Neural progenitor cell (in vitro differentiated cells): ENCODE measurements at regions not wholly inside any gene's neighbourhood (a gene's known extent, or its start where the extent isn't known, plus 50 kb on each side); places are given as distances from the start of the nearest gene placed in this dataset.
A peak's percentile ranks its signal among the peaks of the same experiment; 100 is the strongest.

Experiments used
- DNase-seq: peaks from one replicate; pipeline ENCODE4 v3.0.0-alpha.2; 2016; ENCODE audit warnings: low spot score
- H2AFZ ChIP-seq: fragments of 200-600 bp; sonication (generic); replicated peaks from 2 replicates; pipeline ENCODE4 v1.6.1; 2016; ENCODE audit warnings: antibody characterized with exemption
- H3F3A ChIP-seq: fragments of 200-600 bp; sonication (generic); 2 replicates; pipeline ENCODE4 v1.6.1; 2016; ENCODE audit warnings: antibody characterized with exemption, low read depth
- H3K27ac ChIP-seq: fragments of 200-600 bp; sonication (generic); 2 replicates; pipeline ENCODE4 v1.5.1; 2016; ENCODE audit warnings: mild to moderate bottlenecking
- H3K27me3 ChIP-seq: fragments of 200-600 bp; sonication (generic); 2 replicates; pipeline ENCODE4 v1.6.1; 2016; ENCODE audit warnings: mild to moderate bottlenecking, moderate library complexity
- H3K36me3 ChIP-seq: fragments of 200-600 bp; sonication (generic); 2 replicates; pipeline ENCODE4 v1.5.1; 2016
- H3K4me1 ChIP-seq: fragments of 200-600 bp; sonication (generic); 2 replicates; pipeline ENCODE4 v1.6.1; 2016; ENCODE audit warnings: mixed run types
- H3K4me2 ChIP-seq: fragments of 200-600 bp; sonication (generic); 2 replicates; pipeline ENCODE4 v1.6.1; 2016
- H3K4me3 ChIP-seq: fragments of 200-600 bp; sonication (generic); 2 replicates; pipeline ENCODE4 v1.5.1; 2016
- H3K79me2 ChIP-seq: fragments of 200-600 bp; sonication (generic); 2 replicates; pipeline ENCODE4 v1.6.1; 2016; ENCODE audit warnings: low read depth
- H3K9ac ChIP-seq: fragments of 200-600 bp; sonication (generic); 2 replicates; pipeline ENCODE4 v1.6.1; 2016
- H3K9me3 ChIP-seq: fragments of 200-600 bp; sonication (generic); 2 replicates; pipeline ENCODE4 v1.5.1; 2016; ENCODE audit warnings: low read depth
- H4K20me1 ChIP-seq: fragments of 200-600 bp; sonication (generic); 2 replicates; pipeline ENCODE4 v1.6.1; 2016; ENCODE audit warnings: low read depth
- H3K27ac Mint-ChIP-seq: 3 replicates; pipeline ENCODE4 v1.8.0; 2021; ENCODE audit warnings: mixed read lengths
- H3K27me3 Mint-ChIP-seq: 2 replicates; pipeline ENCODE4 v1.8.0; 2022; ENCODE audit warnings: low read depth, mild to moderate bottlenecking, inconsistent platforms, moderate library complexity, mixed read lengths; ENCODE audit not compliant: insufficient read depth
- H3K36me3 Mint-ChIP-seq: 3 replicates; pipeline ENCODE4 v1.8.0; 2021; ENCODE audit warnings: mixed read lengths
- H3K4me1 Mint-ChIP-seq: 3 replicates; pipeline ENCODE4 v1.8.0; 2021; ENCODE audit warnings: mixed read lengths
- H3K4me3 Mint-ChIP-seq: 3 replicates; pipeline ENCODE4 v1.8.0; 2021; ENCODE audit warnings: mild to moderate bottlenecking, moderate library complexity, mixed read lengths
- H3K9me3 Mint-ChIP-seq: 3 replicates; pipeline ENCODE4 v1.8.0; 2020; ENCODE audit warnings: mixed read lengths
- EZH2 ChIP-seq: fragments of 200-600 bp; sonication (generic); IDR thresholded peaks from 2 replicates; pipeline ENCODE4 v1.6.1; 2017; ENCODE audit warnings: antibody characterized with exemption, mild to moderate bottlenecking, moderate library complexity
- EZH2phosphoT487 ChIP-seq: fragments of 200-600 bp; sonication (generic); IDR thresholded peaks from 2 replicates; pipeline ENCODE4 v1.6.1; 2017; ENCODE audit warnings: antibody characterized with exemption
- TF ChIP-seq, protein P1 (sequence below): fragments of 200-600 bp; sonication (generic); IDR thresholded peaks from 2 replicates; pipeline ENCODE4 v1.5.1; 2017; ENCODE audit warnings: antibody characterized with exemption, mild to moderate bottlenecking

DNA sequence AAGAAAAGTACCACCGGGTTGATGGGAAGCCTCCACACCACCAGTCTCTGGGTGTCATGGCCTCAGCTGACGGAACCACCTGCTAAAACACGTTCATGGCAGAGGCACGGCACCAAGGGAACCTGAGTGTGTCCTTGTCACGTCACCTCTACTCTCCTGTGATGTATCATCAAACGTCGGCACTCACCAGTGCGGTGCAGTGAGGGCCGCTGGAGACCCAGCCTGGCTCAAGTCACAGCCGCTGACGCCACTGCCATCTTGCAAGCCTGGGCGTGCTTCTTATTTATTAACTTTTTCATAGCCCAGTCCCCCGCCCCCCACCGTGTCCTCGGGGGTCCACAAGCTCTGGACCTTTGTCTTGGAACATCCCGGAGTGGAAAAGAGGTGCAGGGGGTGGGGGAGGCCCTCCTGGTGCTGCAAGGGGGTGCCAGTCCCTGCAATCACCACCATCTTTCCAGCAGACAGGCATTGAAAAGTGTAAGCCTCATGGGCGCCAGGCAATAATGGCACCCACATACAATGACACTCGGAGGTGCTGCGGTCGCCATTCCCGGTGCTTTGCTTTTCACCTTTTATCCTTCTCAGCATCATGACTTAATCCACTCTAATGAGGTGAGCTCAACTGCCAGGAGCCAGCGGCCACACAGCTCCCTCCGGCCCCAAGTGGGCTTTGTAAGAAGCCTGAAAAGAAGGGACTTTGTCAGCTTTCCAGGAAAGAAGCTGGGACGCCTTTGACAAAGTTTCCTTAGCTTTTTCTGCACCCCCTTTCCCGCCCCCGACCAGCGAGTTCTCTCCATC is 202.3 kb upstream of the IRX1 start:
- H3K27me3 ChIP-seq = peaks cover 53% of the 10 kb centered on the region
- peak overlapping the region; percentile 60 for H3K4me2 ChIP-seq
- H3K4me3 Mint-ChIP-seq = no peak overlapping the region
- no peak overlapping the region for H3K4me3 ChIP-seq
- H3K9ac ChIP-seq = no peak overlapping the region
- peaks cover 36% of the 10 kb centered on the region for H3F3A ChIP-seq
- peaks cover 30% of the 10 kb centered on the region for H3K4me1 ChIP-seq
- H3K79me2 ChIP-seq = no peaks in the 10 kb centered on the region
- peak; percentile 75 for TF ChIP-seq EZH2phosphoT487
- TF ChIP-seq EZH2 = no peak
- DNase-seq = peak; percentile 76
- H3K36me3 ChIP-seq = no peaks in the 10 kb centered on the region
- peaks cover 3% of the 10 kb centered on the region for H3K9me3 Mint-ChIP-seq
- no peaks in the 10 kb centered on the region for H3K36me3 Mint-ChIP-seq
- H4K20me1 ChIP-seq = peaks cover 31% of the 10 kb centered on the region
- H2AFZ ChIP-seq = no peak overlapping the region
- H3K27ac Mint-ChIP-seq = peak overlapping the region; percentile 19
- peaks cover 37% of the 10 kb centered on the region for H3K4me1 Mint-ChIP-seq
- H3K27ac ChIP-seq = no peak overlapping the region
- peaks cover 22% of the 10 kb centered on the region for H3K27me3 Mint-ChIP-seq
- H3K9me3 ChIP-seq = no peaks in the 10 kb centered on the region

- Mint-ChIP-seq H3K4me1 (peaks cover 37% of the 10 kb centered on the region), H3K27me3 (peaks cover 22% of the 10 kb centered on the region), H3K4me3 (no peak overlapping the region), H3K36me3 (no peaks in the 10 kb centered on the region), H3K9me3 (no peaks in the 10 kb centered on the region), H3K27ac (peak overlapping the region; percentile 19)
- no peak overlapping the region for H3K4me3 ChIP-seq
- no peak overlapping the region for H2AFZ ChIP-seq
- H3K9me3 ChIP-seq = no peaks in the 10 kb centered on the region
- H3K4me1 ChIP-seq = peaks cover 30% of the 10 kb centered on the region
- no peak for DNase-seq
- H4K20me1 ChIP-seq = peaks cover 31% of the 10 kb centered on the region
- peaks cover 53% of the 10 kb centered on the region for H3K27me3 ChIP-seq
- no peak overlapping the region for H3K9ac ChIP-seq
- peaks cover 36% of the 10 kb centered on the region for H3F3A ChIP-seq
- no peak for TF ChIP-seq EZH2
- TF ChIP-seq, protein P1, sequence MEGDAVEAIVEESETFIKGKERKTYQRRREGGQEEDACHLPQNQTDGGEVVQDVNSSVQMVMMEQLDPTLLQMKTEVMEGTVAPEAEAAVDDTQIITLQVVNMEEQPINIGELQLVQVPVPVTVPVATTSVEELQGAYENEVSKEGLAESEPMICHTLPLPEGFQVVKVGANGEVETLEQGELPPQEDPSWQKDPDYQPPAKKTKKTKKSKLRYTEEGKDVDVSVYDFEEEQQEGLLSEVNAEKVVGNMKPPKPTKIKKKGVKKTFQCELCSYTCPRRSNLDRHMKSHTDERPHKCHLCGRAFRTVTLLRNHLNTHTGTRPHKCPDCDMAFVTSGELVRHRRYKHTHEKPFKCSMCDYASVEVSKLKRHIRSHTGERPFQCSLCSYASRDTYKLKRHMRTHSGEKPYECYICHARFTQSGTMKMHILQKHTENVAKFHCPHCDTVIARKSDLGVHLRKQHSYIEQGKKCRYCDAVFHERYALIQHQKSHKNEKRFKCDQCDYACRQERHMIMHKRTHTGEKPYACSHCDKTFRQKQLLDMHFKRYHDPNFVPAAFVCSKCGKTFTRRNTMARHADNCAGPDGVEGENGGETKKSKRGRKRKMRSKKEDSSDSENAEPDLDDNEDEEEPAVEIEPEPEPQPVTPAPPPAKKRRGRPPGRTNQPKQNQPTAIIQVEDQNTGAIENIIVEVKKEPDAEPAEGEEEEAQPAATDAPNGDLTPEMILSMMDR = no peak
- TF ChIP-seq EZH2phosphoT487 = no peak
- no peak overlapping the region for H3K4me2 ChIP-seq
- H3K27ac ChIP-seq = no peak overlapping the region
- no peaks in the 10 kb centered on the region for H3K36me3 ChIP-seq
- H3K79me2 ChIP-seq = no peaks in the 10 kb centered on the region
These were observed 203.2 kb upstream of the IRX1 start for GRCh38 chr5:3392306-3392939.

GRCh38 chr5:3391210-3391609 is 204.4 kb upstream of the IRX1 start:
- peaks cover 30% of the 10 kb centered on the region for H3K4me1 ChIP-seq
- no peak overlapping the region for H3K27ac ChIP-seq
- H3F3A ChIP-seq = peaks cover 36% of the 10 kb centered on the region
- Mint-ChIP-seq H3K36me3 (no peaks in the 10 kb centered on the region), H3K9me3 (peaks cover 3% of the 10 kb centered on the region), H3K27me3 (peaks cover 25% of the 10 kb centered on the region), H3K27ac (no peak overlapping the region), H3K4me1 (peaks cover 33% of the 10 kb centered on the region), H3K4me3 (no peak overlapping the region)
- no peak overlapping the region for H2AFZ ChIP-seq
- H3K27me3 ChIP-seq = peaks cover 41% of the 10 kb centered on the region
- no peak for TF ChIP-seq EZH2phosphoT487
- TF ChIP-seq, protein P1 = no peak
- no peak for TF ChIP-seq EZH2
- no peak for DNase-seq
- no peak overlapping the region for H3K4me3 ChIP-seq
- no peaks in the 10 kb centered on the region for H3K36me3 ChIP-seq
- peaks cover 31% of the 10 kb centered on the region for H4K20me1 ChIP-seq
- no peak overlapping the region for H3K9ac ChIP-seq
- H3K9me3 ChIP-seq = no peaks in the 10 kb centered on the region
- H3K4me2 ChIP-seq = no peak overlapping the region
- H3K79me2 ChIP-seq = no peaks in the 10 kb centered on the region
